Right hindlimb (tissue), 1 donor: ENCODE measurements at regions not wholly inside any gene's neighbourhood (a gene's known extent, or its start where the extent isn't known, plus 50 kb on each side); places are given as distances from the start of the nearest gene placed in this dataset.
"Not testable (repeated sequence)": the region's sequence is repeated elsewhere in the genome, so short reads cannot be mapped to it uniquely, and the experiment has no call there.

ENCODE experiments used
- DNase-seq: peaks from one replicate; pipeline ENCODE4 v3.0.0-alpha.2; 2018

DNA sequence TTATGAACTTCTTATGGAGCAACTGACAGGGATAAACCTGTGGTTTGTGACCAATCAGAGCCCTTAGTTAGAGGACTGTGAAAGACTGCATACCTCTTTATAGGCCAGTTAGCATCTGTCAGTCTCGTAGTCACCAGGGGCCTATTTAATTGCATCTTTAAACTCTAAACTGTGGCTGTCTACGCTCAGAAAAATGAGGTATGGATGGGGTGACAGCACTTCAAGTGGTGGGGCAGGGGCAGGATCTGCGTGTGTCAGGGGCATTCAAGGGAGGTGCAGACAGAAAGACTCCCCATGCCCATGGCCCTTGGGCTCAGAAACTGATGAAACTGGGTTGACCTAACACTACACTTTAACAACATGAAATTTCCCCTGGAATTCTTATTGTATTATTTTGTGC is 132.6 kb upstream of the TBCA start:
- DNase-seq = no peak

DNA sequence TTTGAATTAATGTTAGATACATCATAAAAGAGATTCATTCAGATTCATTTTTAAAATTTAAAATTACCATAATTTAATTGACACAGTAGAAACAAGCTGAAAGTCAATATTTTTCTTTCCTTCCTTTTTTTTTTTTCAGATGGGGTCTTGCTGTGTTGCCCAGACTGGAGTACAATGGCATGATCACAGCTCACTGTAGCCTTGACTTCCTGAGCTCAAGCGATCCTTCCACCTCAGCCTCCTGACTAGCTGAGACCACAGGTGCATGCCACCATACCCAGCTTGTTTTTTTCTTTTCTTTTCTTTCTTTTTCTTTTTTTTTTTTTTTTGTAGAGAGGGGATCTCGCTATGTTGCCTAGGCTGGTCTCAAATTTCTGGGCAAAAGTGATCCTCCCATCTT is 131.6 kb upstream of the TBCA start:
- DNase-seq = no peak

DNA sequence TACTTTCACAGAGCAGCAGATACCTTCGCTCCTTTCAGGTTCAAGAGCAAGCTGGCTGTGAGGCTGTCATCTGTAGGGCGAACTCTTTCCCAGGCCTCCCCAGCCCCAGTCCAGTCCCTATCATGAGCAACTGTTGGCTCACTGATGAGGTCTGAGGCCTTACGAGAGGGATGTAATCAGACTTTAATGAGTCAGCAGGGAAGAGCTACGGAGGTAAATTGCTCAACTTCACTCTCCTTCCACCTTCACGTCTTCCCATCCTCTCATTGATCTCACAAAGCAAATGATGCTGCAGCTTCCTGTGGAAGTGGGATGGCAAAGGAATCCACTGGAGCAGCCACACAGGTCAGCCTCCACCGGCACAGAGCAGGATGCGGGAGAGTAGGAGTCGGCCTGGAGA is 130.7 kb upstream of the TBCA start:
- DNase-seq = no peak

DNA sequence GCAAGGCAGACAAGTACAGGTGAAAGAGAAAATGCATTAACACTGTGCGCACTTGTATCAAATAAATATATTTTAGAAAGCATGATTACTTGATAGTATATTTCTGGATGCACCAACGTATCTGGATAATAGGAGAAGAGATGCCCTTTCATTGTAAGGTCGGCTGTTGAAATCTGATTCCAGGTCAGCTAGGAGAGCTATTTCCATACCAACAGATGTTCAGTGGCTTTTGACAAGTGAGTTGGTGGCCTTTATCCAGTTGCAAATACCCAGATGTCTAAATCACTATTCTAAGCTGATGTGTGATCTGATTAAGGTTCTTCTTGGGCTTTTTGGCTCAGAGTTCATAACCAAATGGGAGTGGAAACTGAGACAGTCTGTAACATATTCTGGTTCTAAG is 128.2 kb upstream of the TBCA start:
- no peak for DNase-seq

- DNase-seq = no peak
These were observed 124.6 kb upstream of the TBCA start for GRCh38 chr5:77900691-77901090.

DNA sequence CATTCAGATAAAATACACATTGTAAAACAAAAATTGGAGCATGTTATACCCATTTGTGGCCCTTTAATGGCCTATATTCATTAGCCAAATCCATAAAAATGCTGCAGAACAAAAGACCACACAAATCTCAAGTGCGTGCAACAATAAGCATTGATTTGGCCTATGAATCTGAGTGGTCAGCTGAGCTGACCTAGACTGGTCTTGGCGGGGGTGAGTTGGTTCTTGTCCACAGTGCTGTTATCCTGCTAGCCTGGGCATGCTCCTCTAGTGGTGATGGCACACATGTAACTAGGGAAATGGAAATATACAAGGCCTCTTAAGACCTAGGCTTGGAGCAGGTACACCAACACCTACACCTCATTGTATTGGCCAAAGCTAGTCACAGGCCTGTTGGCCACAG is 122.2 kb upstream of the TBCA start:
- DNase-seq = no peak

GRCh38 chr5:77896338-77896737 is 120.2 kb upstream of the TBCA start:
- no peak for DNase-seq

GRCh38 chr5:77894103-77894502 is 118.0 kb upstream of the TBCA start:
- DNase-seq = not testable (repeated sequence)

GRCh38 chr5:77893225-77893860 is 117.2 kb upstream of the TBCA start:
- peak; percentile 34 for DNase-seq

GRCh38 chr5:77892061-77893010 is 116.2 kb upstream of the TBCA start:
- DNase-seq = no peak

DNA sequence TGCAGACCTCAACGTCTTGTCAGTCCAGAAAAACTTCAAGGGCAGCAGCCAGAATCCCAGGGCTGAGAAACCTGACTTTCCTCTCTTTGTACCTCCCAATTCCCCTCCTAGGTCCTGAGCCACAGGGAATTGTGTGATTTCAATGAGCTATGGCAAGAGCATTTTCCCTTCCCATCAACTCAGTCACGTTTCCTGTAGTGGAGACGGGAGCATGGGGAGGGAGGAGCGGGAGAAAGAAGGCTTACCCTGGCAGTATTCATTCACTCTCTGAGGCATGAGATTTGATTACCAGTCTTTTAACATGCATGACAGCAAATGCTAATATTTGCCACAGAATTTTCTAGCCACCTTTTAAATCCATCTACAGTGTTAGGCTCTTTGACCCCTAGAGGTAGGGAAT is 109.4 kb upstream of the TBCA start:
- DNase-seq = no peak

GRCh38 chr5:77882670-77883257 is 106.6 kb upstream of the TBCA start:
- no peak for DNase-seq

- no peak for DNase-seq
These were observed 105.4 kb upstream of the TBCA start for GRCh38 chr5:77881528-77881927.

GRCh38 chr5:77877516-77878355 is 101.6 kb upstream of the TBCA start:
- no peak for DNase-seq

- no peak for DNase-seq
These were observed 100.8 kb upstream of the TBCA start for GRCh38 chr5:77876862-77877502.

- no peak for DNase-seq
These were observed 100.2 kb upstream of the TBCA start for GRCh38 chr5:77876316-77876715.

DNA sequence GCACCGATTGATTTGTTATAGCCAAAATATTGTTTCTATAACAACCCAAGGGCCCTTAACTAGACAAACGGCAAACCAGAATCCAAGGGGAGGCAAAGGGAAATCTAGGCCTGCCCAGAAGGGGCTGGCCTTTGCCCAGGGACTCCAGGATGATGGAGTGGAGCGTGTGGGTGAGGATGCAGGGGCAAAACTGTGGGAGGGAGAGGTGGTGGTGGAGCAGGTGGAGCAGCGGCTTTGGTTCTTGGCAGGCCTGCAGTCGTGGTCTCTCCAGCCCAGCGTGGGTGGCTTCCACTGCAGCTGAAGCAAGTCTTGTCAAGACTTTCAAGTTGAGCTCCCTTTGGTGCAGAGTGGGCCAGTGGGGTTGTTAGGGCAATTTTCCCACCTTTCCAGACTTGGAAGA is 98.6 kb upstream of the TBCA start:
- no peak for DNase-seq

GRCh38 chr5:77873239-77873638 is 97.1 kb upstream of the TBCA start:
- DNase-seq = no peak

DNA sequence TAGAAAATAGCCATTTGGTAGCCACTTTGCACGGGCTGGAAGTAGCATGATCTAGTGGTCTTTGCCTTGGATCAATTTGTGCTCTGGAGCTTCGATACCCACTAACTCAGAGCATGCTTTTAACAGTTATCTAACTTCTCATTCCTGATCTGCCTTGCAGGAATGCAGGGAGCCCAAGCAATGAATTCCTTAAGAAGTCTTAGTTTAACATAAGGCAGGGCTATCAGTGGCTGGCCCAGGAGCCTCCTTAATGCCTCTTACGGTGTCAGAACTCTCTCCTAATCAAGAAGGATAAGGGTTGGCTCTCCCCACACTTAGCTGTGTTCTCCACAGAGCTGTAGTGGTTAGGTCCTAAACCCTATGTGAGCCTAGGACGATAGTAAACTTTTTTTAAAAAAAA is 95.8 kb upstream of the TBCA start:
- DNase-seq = no peak

- DNase-seq = no peak
These were observed 94.9 kb upstream of the TBCA start for GRCh38 chr5:77871016-77871415.

GRCh38 chr5:77869116-77869798 is 93.1 kb upstream of the TBCA start:
- no peak for DNase-seq

DNA sequence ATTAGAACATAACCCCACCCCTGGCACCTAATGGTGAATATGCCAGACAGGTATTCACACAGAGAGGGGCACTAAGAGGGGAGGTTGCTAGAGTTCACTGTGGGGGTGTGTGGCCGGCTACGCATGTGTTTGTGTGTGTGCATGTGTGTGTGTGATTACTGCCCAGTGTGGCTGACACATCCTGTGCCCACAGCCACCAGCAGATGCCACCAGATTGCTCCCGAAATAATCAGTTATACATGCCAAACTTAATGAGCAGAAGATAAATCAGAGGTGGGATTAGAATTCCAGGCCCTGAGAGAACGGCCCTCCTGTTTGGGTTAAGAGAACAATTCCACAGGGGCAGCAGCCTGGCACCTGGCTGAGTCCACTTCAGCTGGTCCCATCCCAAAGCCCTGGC is 91.8 kb upstream of the TBCA start:
- DNase-seq = no peak
